ENCODE measurements at regions not wholly inside any gene's neighbourhood (a gene's known extent, or its start where the extent isn't known, plus 50 kb on each side); places are given as distances from the start of the nearest gene placed in this dataset.

GRCh38 chr1:14140831-14141401, 440.9 kb downstream of the PRDM2 start:
- TF ChIP-seq CEBPB (IDR thresholded peaks at IDR 0.05) (no peak), YY1 (IDR thresholded peaks at IDR 0.05; ENCODE audit: low read depth) (no peak), NFIC (IDR thresholded peaks at IDR 0.05) (no peak), USF1 (IDR thresholded peaks at IDR 0.05) (no peak), RAD21 (IDR thresholded peaks at IDR 0.05; ENCODE audit: low read depth) (no peak), EGR1 (IDR thresholded peaks at IDR 0.05) (no peak), ZBTB7A (IDR thresholded peaks at IDR 0.05; ENCODE audit: low read depth) (no peak)

GRCh38 chr1:14141656-14142055, 441.7 kb downstream of the PRDM2 start:
- no peak for TF ChIP-seq TCF12 (IDR thresholded peaks at IDR 0.05; ENCODE audit: low read depth)
- TF ChIP-seq MAX (IDR thresholded peaks at IDR 0.05): no peak
- TF ChIP-seq FOXM1 (IDR thresholded peaks at IDR 0.05; ENCODE audit: borderline replicate concordance, low read depth): no peak

GRCh38 chr1:14142397-14143100, 442.6 kb downstream of the PRDM2 start:
- TF ChIP-seq ZBTB7A (IDR thresholded peaks at IDR 0.05; ENCODE audit: low read depth): no peak
- no peak for TF ChIP-seq NFIC (IDR thresholded peaks at IDR 0.05)
- TF ChIP-seq FOXM1 (IDR thresholded peaks at IDR 0.05; ENCODE audit: borderline replicate concordance, low read depth): no peak
- no peak for TF ChIP-seq MAX (IDR thresholded peaks at IDR 0.05)
- TF ChIP-seq EP300 (IDR thresholded peaks at IDR 0.05; ENCODE audit: borderline replicate concordance): no peak
- no peak for TF ChIP-seq TEAD4 (IDR thresholded peaks at IDR 0.05)
- TF ChIP-seq TAF1 (IDR thresholded peaks at IDR 0.05; ENCODE audit: low read depth): no peak
- TF ChIP-seq CREB1 (IDR thresholded peaks at IDR 0.05; ENCODE audit: low read depth): no peak
- no peak for TF ChIP-seq CEBPB (IDR thresholded peaks at IDR 0.05)
- TF ChIP-seq REST (IDR thresholded peaks at IDR 0.05; ENCODE audit: low read depth): no peak

- TF ChIP-seq RAD21 (IDR thresholded peaks at IDR 0.05; ENCODE audit: low read depth): no peak
- TF ChIP-seq REST (IDR thresholded peaks at IDR 0.05; ENCODE audit: low read depth): no peak
Measured at GRCh38 chr1:14143777-14144176, 443.8 kb downstream of the PRDM2 start.

GRCh38 chr1:14148526-14148925, 448.5 kb downstream of the PRDM2 start:
- TF ChIP-seq TCF12 (IDR thresholded peaks at IDR 0.05; ENCODE audit: low read depth) (no peak), NFIC (IDR thresholded peaks at IDR 0.05) (no peak), ZBTB7A (IDR thresholded peaks at IDR 0.05; ENCODE audit: low read depth) (no peak), FOXM1 (IDR thresholded peaks at IDR 0.05; ENCODE audit: borderline replicate concordance, low read depth) (no peak), EGR1 (IDR thresholded peaks at IDR 0.05) (no peak), YY1 (IDR thresholded peaks at IDR 0.05; ENCODE audit: low read depth) (no peak), REST (IDR thresholded peaks at IDR 0.05; ENCODE audit: low read depth) (no peak), TAF1 (IDR thresholded peaks at IDR 0.05; ENCODE audit: low read depth) (no peak), USF1 (IDR thresholded peaks at IDR 0.05) (no peak), CREB1 (IDR thresholded peaks at IDR 0.05; ENCODE audit: low read depth) (no peak), CEBPB (IDR thresholded peaks at IDR 0.05) (no peak), MAX (IDR thresholded peaks at IDR 0.05) (no peak), RAD21 (IDR thresholded peaks at IDR 0.05; ENCODE audit: low read depth) (no peak), EP300 (IDR thresholded peaks at IDR 0.05; ENCODE audit: borderline replicate concordance) (no peak)
